ENCODE measurements at regions not wholly inside any gene's neighbourhood (a gene's known extent, or its start where the extent isn't known, plus 50 kb on each side); places are given as distances from the start of the nearest gene placed in this dataset.
"Not testable (repeated sequence)": the region's sequence is repeated elsewhere in the genome, so short reads cannot be mapped to it uniquely, and the experiment has no call there.

DNA sequence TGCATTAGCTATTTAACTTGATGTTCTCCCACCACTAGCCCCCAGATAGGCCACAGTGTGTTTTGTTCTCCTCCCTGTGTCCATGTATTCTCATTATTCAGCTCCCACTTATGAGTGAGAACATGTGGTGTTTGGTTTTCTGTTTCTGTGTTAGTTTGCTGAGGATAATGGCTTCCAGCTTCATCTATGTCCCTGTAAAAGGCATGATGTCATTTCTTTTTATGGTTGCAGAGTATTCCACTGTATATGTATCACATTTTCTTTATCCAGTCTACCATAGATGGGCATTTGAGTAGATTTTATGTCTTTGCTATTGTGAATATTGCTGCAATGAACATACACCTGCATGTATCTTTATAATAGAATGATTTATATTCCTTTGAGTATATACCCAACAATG lies 487.7 kb downstream of the CBLN4 start:
- DNase-seq, result not testable (repeated sequence)

GRCh38 chr20:55515832-55516231 lies 489.5 kb downstream of the CBLN4 start:
- no peak for DNase-seq

DNA sequence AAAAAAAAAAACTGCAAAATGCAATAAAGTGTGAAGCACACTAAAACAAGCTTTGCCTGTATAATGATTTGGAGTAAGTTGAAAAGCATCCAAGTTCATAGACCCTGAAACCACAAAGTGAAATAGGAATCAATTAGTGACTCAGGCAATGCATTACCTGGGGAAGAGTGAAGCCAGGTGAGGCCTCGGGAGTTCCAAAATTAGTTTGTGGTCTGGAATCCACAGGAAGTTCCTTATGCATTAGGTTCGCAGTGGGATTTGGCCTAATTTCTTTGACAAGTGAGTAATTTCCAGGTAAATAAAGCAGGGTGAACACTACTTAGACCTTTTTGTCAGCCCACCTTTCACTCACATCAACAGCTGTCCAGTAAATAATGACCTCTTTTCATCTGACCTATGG lies 490.8 kb downstream of the CBLN4 start:
- no peak for DNase-seq

DNA sequence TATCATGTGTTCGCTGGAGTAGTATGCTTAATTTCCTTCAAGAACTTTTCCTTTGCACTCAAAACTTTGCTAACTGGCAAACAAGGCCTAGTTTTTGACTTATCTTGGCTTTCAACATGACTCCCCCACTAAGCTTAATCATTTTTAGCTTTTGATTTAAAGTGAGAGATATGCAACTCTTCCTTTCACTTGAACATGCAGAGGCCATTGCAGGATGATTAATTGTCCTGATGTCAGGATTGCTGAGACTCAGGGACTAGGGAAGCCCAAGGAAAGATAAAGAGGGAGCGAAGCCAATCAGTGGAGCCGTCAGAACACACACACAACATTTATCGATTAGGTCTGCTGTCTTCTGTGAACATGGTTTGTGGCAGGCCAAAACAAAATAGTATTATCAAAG lies 491.4 kb downstream of the CBLN4 start:
- no peak for DNase-seq

DNA sequence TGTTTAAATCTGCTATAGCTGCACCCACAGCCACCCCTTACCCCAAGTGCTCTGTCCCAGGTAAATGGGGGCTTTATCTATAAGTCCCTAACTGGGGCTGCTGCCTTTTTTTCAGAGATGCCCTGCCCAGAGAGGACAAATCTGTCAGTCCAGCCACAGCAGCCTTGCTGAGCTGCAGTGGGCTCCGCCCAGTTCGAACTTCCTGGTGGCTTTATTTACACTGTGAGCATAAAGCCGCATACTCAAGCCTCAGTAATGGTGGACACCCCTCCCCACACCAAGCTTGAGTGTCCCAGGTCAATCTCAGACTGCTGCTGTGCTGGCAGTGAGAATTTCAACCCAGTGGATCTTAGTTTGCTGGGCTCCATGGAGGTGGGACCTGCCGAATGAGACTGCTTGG lies 505.2 kb downstream of the CBLN4 start:
- no peak for DNase-seq

- DNase-seq, result no peak
These were observed 516.7 kb downstream of the CBLN4 start for GRCh38 chr20:55488593-55488992.

DNA sequence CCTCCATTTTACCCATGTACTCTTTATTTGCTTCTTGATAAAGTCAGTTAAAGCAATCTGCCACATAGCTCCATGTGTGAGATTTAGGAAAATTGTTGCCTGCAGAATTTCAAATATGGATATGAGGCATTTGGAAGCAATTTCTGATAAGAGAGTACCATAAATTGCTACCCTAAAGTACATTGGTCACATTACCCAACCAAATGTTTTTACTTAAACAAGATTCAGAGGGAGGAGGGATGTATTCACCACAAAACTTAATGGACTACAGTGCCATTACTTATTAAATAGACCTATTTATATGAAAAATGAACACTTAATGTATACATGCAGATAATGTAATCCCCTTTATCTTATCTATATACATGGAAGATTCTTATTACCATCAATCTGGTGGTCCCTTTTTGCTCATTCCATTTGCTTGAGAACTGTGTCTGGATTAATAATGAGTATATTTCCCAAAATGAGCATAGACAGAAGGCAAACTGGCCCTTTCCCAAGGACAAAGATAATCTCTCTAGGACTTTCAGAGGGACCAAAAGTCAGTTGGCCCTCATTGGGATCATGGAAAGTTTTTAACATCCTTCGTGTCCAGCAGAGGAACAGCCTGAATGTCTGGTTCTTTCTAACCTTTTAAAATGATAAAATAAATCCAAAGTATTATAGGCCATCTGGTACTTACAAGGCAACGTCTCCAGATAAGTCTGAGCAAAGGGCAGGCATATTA lies 526.4 kb downstream of the CBLN4 start:
- no peak for DNase-seq

- no peak for DNase-seq
These were observed 532.6 kb downstream of the CBLN4 start for GRCh38 chr20:55472704-55473103.

DNA sequence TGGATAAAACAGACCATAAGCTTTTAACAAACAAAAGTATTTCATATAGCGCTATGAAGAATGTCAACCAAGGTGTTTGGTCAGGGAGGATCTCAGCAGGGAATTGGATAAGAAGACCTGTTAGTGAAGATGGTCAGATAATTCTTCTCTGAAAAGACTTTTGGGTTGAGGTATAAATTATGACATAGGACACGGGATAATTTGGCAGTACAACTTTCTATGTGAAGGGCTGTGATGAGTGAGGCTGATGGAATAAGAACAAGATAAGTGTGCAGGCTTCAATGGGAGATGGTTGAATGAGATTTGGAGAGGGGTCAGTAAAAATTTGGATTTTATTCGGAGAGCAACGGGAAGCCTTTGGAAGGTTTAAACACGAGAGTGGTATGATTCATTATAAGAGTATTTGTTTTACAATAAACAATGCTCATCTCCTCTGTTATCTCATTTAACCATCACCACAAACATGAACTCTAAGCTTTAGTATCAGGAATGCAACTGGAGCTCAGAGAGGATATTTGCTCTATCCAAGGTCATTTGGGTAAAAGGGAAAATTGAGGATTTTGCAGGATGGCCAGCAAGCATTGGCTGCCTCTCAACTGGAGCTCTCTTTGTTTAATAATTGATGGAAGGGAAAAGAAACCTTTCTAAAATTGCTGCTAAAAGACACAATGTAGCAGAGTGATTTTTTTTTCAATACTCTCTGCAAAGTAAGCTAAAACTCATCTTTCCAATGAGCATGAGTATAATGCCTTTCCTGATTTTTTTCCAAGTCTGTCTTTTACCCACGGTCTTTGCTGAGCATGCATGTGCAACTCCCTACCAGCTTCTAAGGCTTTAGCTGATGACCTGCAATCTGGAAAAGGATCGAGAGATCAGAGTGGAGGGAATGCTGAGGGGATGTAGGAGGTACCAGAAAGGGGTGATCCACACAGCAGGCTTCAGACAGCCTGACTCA lies 534.0 kb downstream of the CBLN4 start:
- no peak for DNase-seq

DNA sequence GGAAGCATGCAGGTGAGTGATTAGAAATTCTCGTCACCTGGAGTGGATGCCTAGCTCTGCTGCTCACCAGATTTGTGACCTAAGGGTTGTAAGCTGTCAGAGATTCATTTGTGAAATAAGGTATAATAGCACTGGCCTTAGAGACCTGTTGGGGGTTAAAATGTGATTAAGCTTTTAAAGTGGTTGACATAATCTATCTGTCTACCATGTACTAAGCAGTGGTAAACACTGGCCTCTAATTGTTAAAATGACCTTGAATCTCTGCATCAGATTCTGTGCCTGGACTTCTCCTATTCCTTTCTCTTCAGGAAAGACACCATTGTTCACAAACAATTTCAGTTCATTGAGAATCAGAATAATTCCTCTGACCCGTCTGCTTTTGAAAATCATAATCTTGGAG lies 536.2 kb downstream of the CBLN4 start:
- no peak for DNase-seq

DNA sequence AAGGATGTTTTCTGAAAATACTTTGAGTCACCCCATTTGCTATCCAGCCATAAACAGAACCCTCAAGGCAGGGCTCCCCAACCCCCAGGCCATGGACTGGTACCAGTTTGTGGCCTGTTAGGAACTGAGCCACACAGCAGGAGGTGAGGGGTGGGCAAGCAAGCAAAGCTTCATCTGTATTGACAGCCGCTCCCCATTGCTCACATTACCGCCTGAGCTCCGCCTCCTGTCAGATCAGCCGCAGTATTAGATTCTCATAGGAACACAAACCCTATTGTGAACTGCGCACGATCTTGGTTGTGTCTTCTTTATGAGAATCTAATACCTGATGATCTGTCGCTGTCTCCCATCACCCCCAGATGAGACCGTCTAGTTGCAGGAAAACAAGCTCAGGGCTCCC lies 543.8 kb downstream of the CBLN4 start:
- no peak for DNase-seq

GRCh38 chr20:55456316-55456940 lies 548.9 kb downstream of the CBLN4 start:
- no peak for DNase-seq

- no peak for DNase-seq
These were observed 556.2 kb downstream of the CBLN4 start for GRCh38 chr20:55449091-55449490.

DNA sequence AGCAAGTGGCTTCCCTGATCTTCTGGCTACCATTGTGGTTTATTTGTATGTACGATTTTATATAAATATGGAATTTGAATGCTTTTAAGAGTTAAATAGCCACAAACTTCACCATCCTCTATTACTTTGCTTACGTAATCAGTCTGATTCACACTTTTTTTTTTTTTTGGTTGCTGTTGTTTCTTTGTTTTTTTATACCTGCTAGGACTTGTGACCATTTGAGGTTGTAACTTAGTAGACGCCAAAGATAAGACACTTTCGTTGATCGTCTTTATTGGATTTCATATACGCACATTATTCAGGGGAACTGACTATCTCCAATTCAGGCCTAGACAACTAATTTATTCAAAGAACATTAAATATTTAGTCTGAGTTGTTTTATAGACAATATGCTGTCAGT lies 559.0 kb downstream of the CBLN4 start:
- no peak for DNase-seq

DNA sequence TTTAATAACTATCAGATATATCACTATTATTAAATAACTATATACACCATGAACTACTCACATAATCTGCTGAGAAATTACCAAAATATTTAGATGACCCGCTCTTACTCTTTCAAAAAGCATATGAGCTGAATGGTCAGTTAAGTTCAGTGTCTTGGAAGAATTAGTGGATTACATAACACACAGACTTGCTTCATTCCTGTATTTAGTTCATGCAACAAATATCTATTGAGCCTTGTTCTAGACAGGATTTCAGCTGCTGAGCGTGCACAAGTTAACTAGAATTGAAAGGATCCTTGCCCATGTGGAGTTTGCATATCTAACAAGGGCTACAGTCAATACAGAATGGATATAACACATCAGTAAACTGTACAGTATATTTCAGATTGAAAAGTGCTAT lies 566.2 kb downstream of the CBLN4 start:
- no peak for DNase-seq

DNA sequence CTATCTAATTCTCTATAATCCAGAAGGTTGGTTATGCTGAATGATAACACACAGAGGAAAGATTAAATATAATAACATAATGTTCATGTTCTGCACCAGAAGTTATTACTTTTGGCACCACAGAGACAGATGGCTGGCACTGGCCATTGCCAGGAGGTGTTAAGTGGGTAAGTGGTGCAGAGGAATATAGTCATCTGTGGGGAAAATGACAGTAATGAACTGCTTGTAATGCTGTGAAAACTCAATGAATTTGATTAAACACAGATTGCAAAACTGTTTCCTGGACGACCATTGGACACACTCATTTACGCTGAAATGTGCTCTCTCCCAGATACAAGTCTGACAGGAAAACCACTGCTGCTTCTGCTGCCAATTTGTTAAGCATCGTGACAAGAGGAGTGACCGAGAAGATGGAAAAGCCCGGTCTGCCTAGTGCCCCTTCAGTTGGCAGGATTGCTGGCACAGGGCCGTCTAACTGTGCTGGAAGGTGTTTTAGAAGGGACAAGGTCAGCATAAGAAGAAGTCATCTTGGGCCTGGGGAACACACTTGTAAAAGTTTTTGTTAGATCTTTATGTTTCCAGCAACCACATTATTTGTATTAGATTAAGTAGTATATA lies 567.4 kb downstream of the CBLN4 start:
- DNase-seq, result no peak

- DNase-seq, result no peak
These were observed 580.4 kb downstream of the CBLN4 start for GRCh38 chr20:55424968-55425367.

DNA sequence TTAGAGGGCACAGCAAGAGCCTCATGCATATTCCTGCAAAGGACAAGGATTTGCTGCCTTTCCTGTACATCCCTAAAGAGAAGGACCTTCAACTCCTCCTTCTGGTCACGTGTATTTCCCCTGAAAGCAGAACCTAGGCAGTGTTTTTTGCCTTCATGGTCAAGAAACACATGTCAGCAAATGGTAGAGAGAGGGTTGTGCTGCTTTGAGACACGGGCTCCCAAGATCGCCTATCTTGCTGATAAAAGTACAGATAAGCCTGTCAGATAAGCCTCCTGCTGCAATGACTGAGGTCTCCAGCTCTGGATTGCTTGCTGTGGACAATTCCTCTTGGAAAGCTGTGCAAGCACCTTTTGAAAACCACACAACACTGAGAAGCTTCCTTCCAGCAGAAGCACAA lies 580.8 kb downstream of the CBLN4 start:
- no peak for DNase-seq

GRCh38 chr20:55417836-55418235 lies 587.5 kb downstream of the CBLN4 start:
- no peak for DNase-seq

GRCh38 chr20:55415567-55416142 lies 589.7 kb downstream of the CBLN4 start:
- no peak for DNase-seq

GRCh38 chr20:55412508-55412907 lies 592.8 kb downstream of the CBLN4 start:
- not testable (repeated sequence) for DNase-seq

- no peak for DNase-seq
These were observed 598.4 kb downstream of the CBLN4 start for GRCh38 chr20:55406891-55407290.

- DNase-seq, result no peak
These were observed 610.7 kb downstream of the CBLN4 start for GRCh38 chr20:55394592-55394991.

All from GDM1 (cell line).